Renal pelvis (tissue), 1 donor: ENCODE measurements at regions not wholly inside any gene's neighbourhood (a gene's known extent, or its start where the extent isn't known, plus 50 kb on each side); places are given as distances from the start of the nearest gene placed in this dataset.
A peak's percentile ranks its signal among the peaks of the same experiment; 100 is the strongest.

Experiments used
- DNase-seq: peaks from one replicate; pipeline ENCODE4 v3.0.0-alpha.2; 2013

DNA sequence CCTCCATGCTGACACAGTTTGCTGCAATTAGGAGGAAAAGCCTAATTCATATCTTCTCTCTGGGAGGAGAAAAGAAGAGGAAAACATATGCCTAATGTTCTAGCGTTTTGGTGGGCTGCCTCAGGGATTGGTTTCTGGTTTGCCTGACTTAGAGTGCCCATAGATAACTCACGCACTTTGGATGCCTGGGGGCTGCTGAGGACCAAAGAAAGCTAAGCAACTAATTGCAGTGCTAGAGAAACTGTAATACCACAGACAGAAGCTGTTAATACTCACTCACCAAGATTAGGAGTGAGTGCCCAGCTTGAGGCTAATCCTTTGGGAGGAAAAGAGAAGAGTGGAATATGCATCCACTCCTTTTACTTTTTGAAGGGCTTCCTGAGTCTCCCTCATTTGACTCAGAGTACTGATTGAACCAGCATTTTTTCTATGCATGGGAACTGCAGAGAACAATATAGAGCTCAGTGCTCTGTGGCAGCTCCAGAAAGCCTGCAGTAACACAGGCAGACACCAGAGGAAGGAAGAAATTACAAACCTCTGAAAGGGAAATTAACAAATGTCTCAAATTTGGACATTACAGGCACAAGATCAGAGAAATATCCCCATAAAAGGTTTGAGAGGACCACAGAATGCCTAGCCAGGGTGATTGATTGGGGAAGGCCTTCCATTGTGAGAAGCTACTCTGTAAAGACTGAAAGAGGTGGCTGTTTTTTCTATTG lies 666.4 kb downstream of the OLFM4 start:
- DNase-seq, result no peak

DNA sequence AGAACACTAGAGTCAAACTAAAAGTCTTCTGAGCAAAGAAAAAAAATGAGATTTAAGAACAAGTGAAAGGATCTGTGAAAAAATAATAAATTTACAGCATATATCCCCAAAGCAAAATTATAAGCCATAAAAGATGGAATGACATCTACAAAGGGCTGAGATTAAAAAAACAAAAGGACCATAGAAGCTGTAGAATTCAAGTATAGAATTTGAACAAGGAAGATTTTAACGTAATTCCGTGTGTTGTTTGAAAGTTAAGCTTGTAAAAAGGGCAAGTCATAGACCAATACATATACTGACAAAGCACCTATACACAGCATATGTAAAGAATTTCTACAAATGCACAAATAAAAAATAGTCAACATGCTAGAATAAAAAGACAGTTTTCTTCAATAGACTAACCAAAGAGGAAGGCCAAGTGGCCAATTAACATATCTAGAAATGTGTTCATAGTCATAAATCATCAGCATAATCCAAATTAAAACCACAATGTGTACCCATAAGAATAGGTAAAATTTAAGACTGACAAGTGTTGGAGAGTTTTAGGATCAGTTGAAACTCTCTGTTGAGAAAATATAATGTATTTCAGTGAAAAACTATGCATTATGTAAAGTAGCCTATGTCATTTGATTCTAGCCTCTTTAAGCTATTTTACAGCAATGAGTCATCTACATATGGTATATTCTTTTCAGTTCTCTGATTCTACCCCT lies 674.9 kb downstream of the OLFM4 start:
- no peak for DNase-seq

- DNase-seq, result no peak
Measured at GRCh38 chr13:53719281-53719680, 690.7 kb downstream of the OLFM4 start.

- no peak for DNase-seq
Measured at GRCh38 chr13:53732664-53733063, 704.1 kb downstream of the OLFM4 start.

GRCh38 chr13:53743906-53744305 lies 715.3 kb downstream of the OLFM4 start:
- no peak for DNase-seq

GRCh38 chr13:53747825-53748224 lies 719.2 kb downstream of the OLFM4 start:
- DNase-seq, result no peak

DNA sequence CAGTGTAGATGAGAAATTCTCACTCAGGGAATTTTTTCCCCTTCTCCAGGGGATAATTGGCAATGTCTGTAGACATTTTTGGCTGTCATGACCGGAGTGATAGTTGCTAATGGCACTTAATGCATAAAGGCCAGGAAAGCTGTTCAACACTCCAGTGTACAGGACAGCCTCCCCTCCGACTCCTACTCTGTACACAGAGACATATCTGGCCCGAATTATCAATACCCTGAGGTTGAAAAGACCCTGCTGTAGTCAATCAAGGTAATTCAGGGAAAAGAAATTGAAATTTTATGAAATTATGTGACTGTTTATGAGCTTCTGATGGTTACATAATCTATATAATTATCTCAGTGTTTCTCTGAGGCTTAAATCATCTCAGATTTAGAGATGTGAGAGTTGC lies 720.7 kb downstream of the OLFM4 start:
- no peak for DNase-seq

DNA sequence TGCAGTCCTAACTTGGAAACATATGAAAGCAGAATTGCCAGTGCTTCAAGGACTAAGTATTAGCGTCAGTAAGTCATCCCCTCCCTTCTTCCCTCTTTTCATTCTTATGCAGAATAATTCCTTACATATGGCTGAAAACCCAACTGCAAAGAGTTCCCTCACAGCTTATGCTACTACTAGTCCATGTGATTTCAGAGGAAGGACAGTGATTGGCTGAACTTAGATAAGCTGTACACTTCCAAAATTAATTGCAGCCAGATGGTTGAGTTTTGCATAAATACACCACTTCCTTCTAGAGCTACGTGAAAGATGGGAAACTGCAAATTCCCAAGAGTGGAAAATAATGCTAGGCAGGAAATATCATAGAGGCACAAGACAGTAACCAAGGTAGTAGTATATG lies 730.4 kb downstream of the OLFM4 start:
- no peak for DNase-seq

DNA sequence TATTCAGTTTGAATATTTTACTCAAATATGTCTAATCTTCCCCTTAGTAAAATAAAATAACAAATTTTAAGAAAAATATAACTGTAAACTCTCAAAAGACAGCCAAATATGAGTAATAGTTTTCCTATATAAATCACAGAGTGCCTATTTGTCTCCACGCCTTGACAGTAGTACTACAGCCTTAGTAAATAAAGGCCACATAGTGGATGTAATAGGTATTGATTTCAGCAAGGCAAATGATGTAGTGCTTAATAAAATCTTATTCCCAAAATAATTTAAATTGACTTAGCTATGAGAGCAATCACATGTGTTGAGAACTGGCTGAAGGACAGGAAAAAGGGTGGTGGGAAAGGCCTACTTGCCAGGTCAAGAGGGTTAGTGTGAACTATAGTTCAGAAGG lies 747.2 kb downstream of the OLFM4 start:
- no peak for DNase-seq

DNA sequence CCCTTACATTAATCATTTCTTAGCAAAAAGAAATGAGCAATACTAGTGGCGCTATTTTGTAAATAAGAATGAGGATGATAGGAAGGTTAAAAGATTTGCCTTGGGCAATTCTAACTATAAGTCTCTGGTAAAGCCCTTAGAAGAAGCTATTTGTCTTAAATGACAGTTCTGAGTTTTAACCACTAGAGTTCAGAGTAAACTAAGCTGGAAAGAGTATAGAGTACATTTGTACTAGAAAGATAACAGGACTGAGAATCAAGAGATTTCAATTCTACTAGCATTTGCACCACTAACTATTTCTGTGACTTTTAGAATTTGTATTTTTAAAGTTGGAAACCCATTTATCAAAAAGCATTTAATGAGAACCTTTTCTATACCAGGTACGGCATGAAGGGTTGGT lies 750.3 kb downstream of the OLFM4 start:
- no peak for DNase-seq

GRCh38 chr13:53781941-53782340 lies 753.3 kb downstream of the OLFM4 start:
- DNase-seq, result no peak

- peak; percentile 54 for DNase-seq
Measured at GRCh38 chr13:53782488-53782961, 753.9 kb downstream of the OLFM4 start.

- DNase-seq, result no peak
Measured at GRCh38 chr13:53783471-53783870, 754.9 kb downstream of the OLFM4 start.

DNA sequence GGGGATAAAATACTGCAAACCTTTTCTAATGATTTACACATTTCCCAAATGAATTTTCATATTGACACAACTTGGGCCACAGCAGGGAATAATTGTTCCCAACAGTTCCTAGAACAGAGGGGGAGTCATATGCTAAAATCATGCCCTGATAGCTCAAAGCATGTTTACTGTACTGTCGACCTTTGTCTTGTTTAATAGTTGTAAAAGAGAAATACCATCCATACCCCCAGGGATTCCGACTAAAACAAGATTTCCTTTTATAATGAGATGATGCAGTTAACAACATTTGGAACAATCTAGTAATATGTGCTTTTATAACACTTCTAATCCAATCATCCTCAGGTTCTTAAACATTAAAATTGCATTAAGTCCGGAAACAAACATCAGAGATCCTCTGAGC lies 759.7 kb downstream of the OLFM4 start:
- DNase-seq, result no peak

- no peak for DNase-seq
Measured at GRCh38 chr13:53800011-53800410, 771.4 kb downstream of the OLFM4 start.

DNA sequence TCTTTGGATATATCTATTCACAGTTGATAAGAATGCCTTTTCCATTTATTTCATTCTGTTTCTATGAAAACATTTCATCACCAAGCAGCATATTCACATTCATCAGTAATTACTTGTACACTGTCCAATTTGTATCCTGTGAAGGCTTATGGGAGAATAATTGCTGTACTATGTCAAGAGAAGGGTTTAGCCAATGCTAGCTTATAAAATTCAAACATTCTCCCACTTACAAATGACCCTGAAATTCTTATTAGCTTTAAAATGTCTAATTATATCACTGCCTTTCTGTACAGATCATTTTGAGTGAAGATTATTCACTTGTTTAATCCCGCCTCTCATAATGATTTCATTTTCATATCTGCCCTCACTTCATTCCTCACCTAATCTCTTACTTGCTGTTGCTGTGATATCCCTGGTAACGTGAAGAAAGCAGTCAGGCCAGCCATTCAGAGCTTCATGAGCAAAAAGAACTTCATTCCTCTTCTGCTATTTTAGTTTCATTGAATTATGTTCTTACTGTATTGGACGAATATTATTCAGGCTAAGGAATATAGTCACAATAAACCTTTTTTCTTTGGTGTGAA lies 778.7 kb downstream of the OLFM4 start:
- no peak for DNase-seq

GRCh38 chr13:53821632-53822031 lies 793.0 kb downstream of the OLFM4 start:
- no peak for DNase-seq

DNA sequence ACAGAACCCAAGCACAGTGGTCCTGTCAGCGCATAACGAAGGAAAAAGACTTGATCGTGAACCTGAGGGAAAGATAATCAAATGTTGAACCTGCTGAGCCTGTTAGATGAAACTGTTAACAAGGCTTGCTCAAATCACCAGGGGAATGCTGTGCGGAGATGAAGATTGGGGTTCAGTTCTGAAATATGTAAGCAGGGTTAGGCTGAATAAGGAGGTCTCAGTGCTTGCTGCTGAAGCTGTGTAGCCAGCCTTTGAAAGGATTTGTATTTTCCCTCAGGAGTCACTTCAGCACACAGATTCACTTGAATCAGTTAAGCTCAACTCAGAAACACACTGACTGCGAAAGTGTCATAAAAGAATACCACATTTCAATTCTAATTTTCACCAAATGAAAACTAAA lies 793.5 kb downstream of the OLFM4 start:
- no peak for DNase-seq

DNA sequence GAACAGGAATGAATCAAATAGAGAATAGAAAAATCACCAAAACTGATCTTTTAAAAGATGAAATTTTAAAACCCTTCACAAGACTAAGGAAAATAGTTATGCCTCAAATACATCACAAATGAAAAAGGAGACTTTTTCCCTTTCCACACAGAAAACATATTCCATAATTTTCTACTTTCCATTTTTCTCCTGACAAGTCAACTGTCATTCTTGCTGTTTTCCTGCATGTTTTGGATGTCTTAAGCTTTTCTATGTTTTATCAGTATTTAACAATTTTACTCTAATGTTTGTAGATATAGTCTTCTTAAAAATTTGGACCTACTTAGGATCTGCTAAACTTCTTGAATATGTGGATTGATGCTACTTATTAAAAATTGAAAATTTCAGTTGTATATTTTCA lies 810.8 kb downstream of the OLFM4 start:
- no peak for DNase-seq

GRCh38 chr13:53844473-53845146 lies 816.0 kb downstream of the OLFM4 start:
- no peak for DNase-seq

DNA sequence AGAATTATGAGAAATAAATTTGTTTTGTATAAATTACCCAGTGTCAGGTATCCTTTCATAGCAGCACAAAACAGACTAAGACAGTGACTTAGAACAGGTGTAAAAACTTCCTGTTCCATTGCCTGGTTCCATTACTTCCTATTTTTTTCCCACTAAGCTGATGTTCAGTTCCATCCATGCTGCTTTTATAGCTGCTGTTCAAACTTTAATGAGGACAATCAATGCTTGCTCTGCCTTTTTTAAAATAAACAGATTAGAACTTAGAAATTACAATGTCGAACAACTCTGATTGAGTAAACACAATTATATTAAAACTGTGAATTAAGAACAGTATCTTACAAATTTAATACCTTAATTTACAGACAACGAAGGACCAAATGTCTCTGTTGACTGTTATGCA lies 818.9 kb downstream of the OLFM4 start:
- DNase-seq, result no peak

DNA sequence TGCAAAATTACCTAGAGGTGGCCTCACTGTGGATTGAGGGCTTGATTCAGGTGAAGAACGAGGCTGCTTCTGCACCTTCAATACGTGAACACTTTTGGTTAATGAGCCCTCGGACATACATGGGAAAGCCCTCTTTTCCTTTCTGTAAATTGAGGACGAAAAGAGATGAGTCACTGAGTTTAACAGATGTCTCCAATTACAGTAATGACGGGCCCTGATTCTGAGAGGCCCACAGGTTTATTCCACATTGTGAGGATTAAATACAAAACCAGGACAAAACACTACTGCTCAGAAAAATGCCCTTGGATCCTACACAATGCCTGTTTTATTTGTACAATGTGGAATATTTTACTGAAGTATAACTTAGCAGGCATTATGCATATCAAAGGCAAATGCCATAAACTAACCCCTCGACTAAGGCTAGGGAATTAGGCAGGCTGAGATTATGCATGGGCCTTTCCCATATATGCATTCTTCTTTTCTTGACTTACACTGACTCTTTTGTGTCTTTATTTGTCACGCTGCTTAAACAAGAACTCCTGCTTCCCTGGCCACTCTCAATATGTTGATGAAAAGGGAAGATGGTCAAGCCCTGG lies 819.9 kb downstream of the OLFM4 start:
- peak; percentile 1 for DNase-seq
